ENCODE measurements at regions not wholly inside any gene's neighbourhood (a gene's known extent, or its start where the extent isn't known, plus 50 kb on each side); places are given as distances from the start of the nearest gene placed in this dataset.

DNA sequence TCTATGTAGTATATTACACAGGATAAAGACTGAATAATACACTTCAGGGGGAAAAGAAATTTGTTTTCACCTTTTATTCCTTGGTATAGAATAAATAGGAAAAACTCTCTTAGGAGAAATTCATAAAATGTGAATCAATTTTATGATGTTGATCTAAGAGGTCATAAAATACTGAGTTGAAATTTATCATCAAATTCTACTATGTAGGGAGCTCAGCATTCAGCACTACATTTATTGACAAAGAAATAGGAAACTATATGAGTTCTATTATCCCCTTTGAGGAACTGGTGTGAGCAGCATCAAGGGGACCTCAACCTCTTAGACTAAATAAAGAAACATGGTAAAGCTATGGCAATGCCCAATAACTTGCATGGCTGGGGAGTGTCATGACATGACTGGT, 348.2 kb upstream of the SMIM31 start:
- DNase-seq (ENCODE audit: low read depth): no peak
- TF ChIP-seq, protein P1, sequence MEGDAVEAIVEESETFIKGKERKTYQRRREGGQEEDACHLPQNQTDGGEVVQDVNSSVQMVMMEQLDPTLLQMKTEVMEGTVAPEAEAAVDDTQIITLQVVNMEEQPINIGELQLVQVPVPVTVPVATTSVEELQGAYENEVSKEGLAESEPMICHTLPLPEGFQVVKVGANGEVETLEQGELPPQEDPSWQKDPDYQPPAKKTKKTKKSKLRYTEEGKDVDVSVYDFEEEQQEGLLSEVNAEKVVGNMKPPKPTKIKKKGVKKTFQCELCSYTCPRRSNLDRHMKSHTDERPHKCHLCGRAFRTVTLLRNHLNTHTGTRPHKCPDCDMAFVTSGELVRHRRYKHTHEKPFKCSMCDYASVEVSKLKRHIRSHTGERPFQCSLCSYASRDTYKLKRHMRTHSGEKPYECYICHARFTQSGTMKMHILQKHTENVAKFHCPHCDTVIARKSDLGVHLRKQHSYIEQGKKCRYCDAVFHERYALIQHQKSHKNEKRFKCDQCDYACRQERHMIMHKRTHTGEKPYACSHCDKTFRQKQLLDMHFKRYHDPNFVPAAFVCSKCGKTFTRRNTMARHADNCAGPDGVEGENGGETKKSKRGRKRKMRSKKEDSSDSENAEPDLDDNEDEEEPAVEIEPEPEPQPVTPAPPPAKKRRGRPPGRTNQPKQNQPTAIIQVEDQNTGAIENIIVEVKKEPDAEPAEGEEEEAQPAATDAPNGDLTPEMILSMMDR (IDR thresholded peaks at IDR 0.05; ENCODE audit: insufficient read depth, low read depth, low read length): no peak
- no peak overlapping the region for H3K4me3 ChIP-seq (ENCODE audit: low read depth, low read length)

DNA sequence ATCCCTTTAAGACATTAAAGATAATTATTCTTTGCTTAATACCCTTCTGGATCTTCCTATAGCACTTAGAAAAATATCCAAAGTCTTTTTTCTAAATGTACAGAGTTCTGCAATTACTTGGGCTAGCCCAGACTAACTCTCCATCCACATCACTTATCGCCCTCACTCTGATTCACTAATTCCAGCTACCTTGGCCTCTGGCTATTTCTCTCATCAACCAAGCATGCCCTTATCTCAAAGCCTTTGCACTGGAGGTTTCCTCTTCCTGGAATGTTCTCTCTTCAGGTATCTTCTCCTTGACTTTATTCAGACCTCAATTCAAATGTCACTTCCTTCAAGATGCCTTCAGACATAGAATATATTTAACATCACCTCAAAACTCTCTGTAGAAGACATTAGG, 345.1 kb upstream of the SMIM31 start:
- no peak for DNase-seq (ENCODE audit: low read depth)
- TF ChIP-seq, protein P1 (IDR thresholded peaks at IDR 0.05; ENCODE audit: insufficient read depth, low read depth, low read length): no peak
- H3K4me3 ChIP-seq (ENCODE audit: low read depth, low read length): no peak overlapping the region

DNA sequence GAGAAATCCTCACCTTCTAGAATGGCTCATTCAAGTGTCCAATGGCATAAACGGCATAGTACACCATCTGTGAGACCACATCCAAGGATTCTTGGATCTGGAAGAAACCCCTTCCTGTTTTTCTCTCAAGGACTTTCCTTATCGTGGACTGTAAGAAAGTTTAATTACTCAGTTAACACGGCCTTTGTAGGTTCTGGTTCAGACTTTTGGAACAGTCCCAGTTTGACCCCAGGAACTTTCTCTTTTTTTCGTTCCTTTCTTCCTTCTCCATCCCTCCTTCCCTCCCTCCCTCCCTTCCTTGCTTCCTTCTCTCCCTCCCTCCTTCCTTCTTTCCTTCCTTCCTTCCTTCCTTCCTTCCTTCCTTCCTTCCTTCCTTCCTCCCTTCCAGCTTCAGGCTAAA, 343.5 kb upstream of the SMIM31 start:
- TF ChIP-seq, protein P1 (IDR thresholded peaks at IDR 0.05; ENCODE audit: insufficient read depth, low read depth, low read length): no peak
- H3K4me3 ChIP-seq (ENCODE audit: low read depth, low read length): no peak overlapping the region
- no peak for DNase-seq (ENCODE audit: low read depth)

DNA sequence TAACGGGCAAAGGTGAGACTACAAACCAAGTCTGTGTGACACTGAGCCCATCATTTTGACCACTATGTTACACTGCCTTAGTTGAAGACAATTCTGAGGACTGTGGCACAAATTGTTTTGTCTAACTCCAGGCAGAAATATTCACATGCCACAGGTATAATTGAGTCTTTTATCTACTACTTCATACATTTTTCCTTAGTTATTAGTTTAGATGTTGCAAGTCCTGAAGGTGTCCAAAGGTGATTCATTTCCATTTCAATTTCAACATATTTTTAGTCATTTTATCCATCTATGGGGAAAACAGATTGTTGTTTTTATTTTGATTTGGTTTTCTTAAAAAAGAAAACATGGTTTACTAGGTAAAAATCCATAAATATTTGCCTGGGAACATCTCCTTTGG, 341.7 kb upstream of the SMIM31 start:
- no peak overlapping the region for H3K4me3 ChIP-seq (ENCODE audit: low read depth, low read length)
- TF ChIP-seq, protein P1 (IDR thresholded peaks at IDR 0.05; ENCODE audit: insufficient read depth, low read depth, low read length): no peak
- DNase-seq (ENCODE audit: low read depth): no peak

DNA sequence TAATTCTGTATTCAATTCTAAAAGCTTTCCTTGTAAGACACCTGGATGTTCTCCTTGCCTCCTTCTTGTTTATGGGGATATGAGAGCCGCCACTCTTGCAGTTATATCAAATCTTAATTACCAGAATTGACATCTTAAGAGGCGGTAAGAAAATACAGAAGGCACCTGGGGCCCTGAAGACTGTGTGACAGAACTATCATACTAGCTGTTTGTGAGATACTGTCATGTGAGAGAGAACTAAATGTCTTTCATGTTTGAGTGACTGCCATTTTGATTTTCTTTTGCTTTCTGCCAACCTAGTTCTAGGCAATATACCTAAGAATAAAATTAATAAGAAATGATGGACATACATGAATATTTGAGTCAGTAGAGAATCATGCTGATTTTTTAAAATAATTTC, 340.2 kb upstream of the SMIM31 start:
- no peak for DNase-seq (ENCODE audit: low read depth)
- no peak overlapping the region for H3K4me3 ChIP-seq (ENCODE audit: low read depth, low read length)
- TF ChIP-seq, protein P1 (IDR thresholded peaks at IDR 0.05; ENCODE audit: insufficient read depth, low read depth, low read length): no peak

DNA sequence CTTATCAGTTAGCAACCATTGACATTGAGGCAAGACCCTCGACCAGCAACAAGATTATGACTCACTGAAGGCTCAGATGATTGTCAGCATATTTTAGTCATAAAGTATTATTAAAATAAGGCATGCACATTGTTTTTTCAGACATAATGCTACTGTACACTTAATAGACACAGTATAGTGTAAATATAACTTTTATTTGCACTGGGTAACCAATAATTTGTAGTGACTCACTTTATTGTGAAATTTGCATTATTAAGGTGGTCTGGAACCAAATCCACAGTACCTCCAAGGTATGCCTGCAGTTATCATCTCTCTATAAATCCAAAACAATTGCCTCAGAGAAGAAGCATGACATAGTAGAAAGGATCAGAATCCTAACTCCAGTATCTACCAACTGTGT, 330.1 kb upstream of the SMIM31 start:
- no peak overlapping the region for H3K4me3 ChIP-seq (ENCODE audit: low read depth, low read length)
- TF ChIP-seq, protein P1 (IDR thresholded peaks at IDR 0.05; ENCODE audit: insufficient read depth, low read depth, low read length): no peak
- DNase-seq (ENCODE audit: low read depth): no peak

DNA sequence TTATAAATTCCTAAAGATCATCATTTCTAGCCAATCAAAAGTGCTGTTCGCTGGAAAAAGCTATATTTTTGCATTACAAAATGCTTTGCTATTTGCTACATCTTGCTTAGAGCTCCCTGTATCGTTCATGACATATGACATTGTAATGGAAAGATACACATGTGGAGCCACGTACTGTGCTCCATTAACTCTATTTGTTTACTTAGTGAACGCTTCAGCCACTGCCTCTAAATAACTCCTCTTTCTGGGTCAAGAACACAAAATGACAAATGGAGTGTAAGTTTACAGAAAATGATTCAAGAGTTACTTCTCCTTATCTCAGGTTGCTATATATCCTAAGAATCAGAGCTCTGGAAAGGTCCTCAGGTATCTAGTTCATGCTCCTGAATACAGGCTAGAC, 329.1 kb upstream of the SMIM31 start:
- DNase-seq (ENCODE audit: low read depth): no peak
- TF ChIP-seq, protein P1 (IDR thresholded peaks at IDR 0.05; ENCODE audit: insufficient read depth, low read depth, low read length): no peak

More for the DNA sequence above, 329.1 kb upstream of the SMIM31 start:
- H3K4me3 ChIP-seq (ENCODE audit: low read depth, low read length): no peak overlapping the region

Data from fibroblast of villous mesenchyme (primary cell).